H9 (cell line): ENCODE measurements at regions not wholly inside any gene's neighbourhood (a gene's known extent, or its start where the extent isn't known, plus 50 kb on each side); places are given as distances from the start of the nearest gene placed in this dataset.

ENCODE experiments used
- DNase-seq: peaks from one replicate; pipeline ENCODE4 v3.0.0-alpha.2; 2017
- H2AFZ ChIP-seq: one replicate; pipeline ENCODE4 v1.6.1; 2013; ENCODE audit warnings: mild to moderate bottlenecking, low read length, control low read depth, moderate library complexity
- H2AK5ac ChIP-seq: 2 replicates; pipeline ENCODE4 v1.6.1; 2013; ENCODE audit warnings: low read length, control low read depth, mixed read lengths; ENCODE audit not compliant: insufficient read length
- H2BK120ac ChIP-seq: one replicate; pipeline ENCODE4 v1.6.1; 2013; ENCODE audit warnings: low read depth, mild to moderate bottlenecking, low read length, control low read depth, inconsistent platforms; ENCODE audit not compliant: poor library complexity, severe bottlenecking
- H2BK12ac ChIP-seq: 2 replicates; pipeline ENCODE4 v1.6.1; 2013; ENCODE audit warnings: low read length, control low read depth, mixed read lengths, low read depth; ENCODE audit not compliant: insufficient read length
- H2BK15ac ChIP-seq: 2 replicates; pipeline ENCODE4 v1.6.1; 2013; ENCODE audit warnings: low read depth, low read length, control low read depth
- H2BK20ac ChIP-seq: one replicate; pipeline ENCODE4 v1.6.1; 2013; ENCODE audit warnings: low read depth, mild to moderate bottlenecking, low read length, control low read depth, inconsistent platforms; ENCODE audit not compliant: poor library complexity, severe bottlenecking
- H2BK5ac ChIP-seq: 2 replicates; pipeline ENCODE4 v1.6.1; 2013; ENCODE audit warnings: low read length, control low read depth, mixed read lengths; ENCODE audit not compliant: insufficient read length
- H3K14ac ChIP-seq: 2 replicates; pipeline ENCODE4 v1.6.1; 2013; ENCODE audit warnings: low read length, control low read depth; ENCODE audit not compliant: insufficient read depth
- H3K18ac ChIP-seq: 2 replicates; pipeline ENCODE4 v1.6.1; 2013; ENCODE audit warnings: low read depth, mild to moderate bottlenecking, mixed read lengths, low read length, control low read depth; ENCODE audit not compliant: insufficient read length
- H3K23ac ChIP-seq: 2 replicates; pipeline ENCODE4 v1.6.1; 2013; ENCODE audit warnings: low read length, control low read depth, mixed read lengths, low read depth; ENCODE audit not compliant: insufficient read length
- H3K23me2 ChIP-seq: 2 replicates; pipeline ENCODE4 v1.6.1; 2013; ENCODE audit warnings: low read depth, mild to moderate bottlenecking, mixed read lengths, low read length, control low read depth; ENCODE audit not compliant: insufficient read length, poor library complexity, severe bottlenecking
- H3K27ac ChIP-seq: 2 replicates; pipeline ENCODE4 v1.5.1; 2013; ENCODE audit warnings: low read length, control low read depth, mixed read lengths, low read depth; ENCODE audit not compliant: insufficient read length
- H3K27me3 ChIP-seq: 2 replicates; pipeline ENCODE4 v1.6.1; 2013; ENCODE audit warnings: low read length, control low read depth, inconsistent platforms; ENCODE audit not compliant: insufficient read depth
- H3K4ac ChIP-seq: 2 replicates; pipeline ENCODE4 v1.6.1; 2013; ENCODE audit warnings: low read depth, mild to moderate bottlenecking, control low read depth, inconsistent platforms, low read length, moderate library complexity
- H3K4me1 ChIP-seq: 2 replicates; pipeline ENCODE4 v1.6.1; 2013; ENCODE audit warnings: low read length, control low read depth, inconsistent platforms; ENCODE audit not compliant: insufficient read depth
- H3K4me2 ChIP-seq: 2 replicates; pipeline ENCODE4 v1.6.1; 2013; ENCODE audit warnings: low read length, control low read depth, mixed read lengths; ENCODE audit not compliant: insufficient read length, insufficient read depth
- H3K56ac ChIP-seq: 2 replicates; pipeline ENCODE4 v1.6.1; 2013; ENCODE audit warnings: low read depth, mild to moderate bottlenecking, mixed read lengths, low read length, control low read depth; ENCODE audit not compliant: insufficient read length
- H3K79me1 ChIP-seq: 2 replicates; pipeline ENCODE4 v1.6.1; 2013; ENCODE audit warnings: low read depth, mild to moderate bottlenecking, moderate library complexity, low read length, control low read depth, inconsistent platforms; ENCODE audit not compliant: insufficient read depth, poor library complexity, severe bottlenecking
- H3K79me2 ChIP-seq: 2 replicates; pipeline ENCODE4 v1.6.1; 2013; ENCODE audit warnings: low read length, control low read depth, inconsistent platforms; ENCODE audit not compliant: insufficient read depth
- H3K9ac ChIP-seq: 2 replicates; pipeline ENCODE4 v1.6.1; 2013; ENCODE audit warnings: low read length, control low read depth, mixed read lengths; ENCODE audit not compliant: insufficient read length; ENCODE audit errors: extremely low read depth
- H3K9me3 ChIP-seq: one replicate; pipeline ENCODE4 v1.6.1; 2013; ENCODE audit warnings: low read depth, low read length, inconsistent platforms; ENCODE audit not compliant: control insufficient read depth
- H3T11ph ChIP-seq: one replicate; pipeline ENCODE4 v1.6.1; 2013; ENCODE audit warnings: mild to moderate bottlenecking, low read length, control low read depth, inconsistent platforms
- H4K20me1 ChIP-seq: one replicate; pipeline ENCODE4 v1.6.1; 2013; ENCODE audit not compliant: control insufficient read depth, insufficient read length, insufficient read depth
- H4K5ac ChIP-seq: 2 replicates; pipeline ENCODE4 v1.6.1; 2013; ENCODE audit warnings: low read depth, mild to moderate bottlenecking, mixed read lengths, low read length, control low read depth; ENCODE audit not compliant: insufficient read length
- H4K8ac ChIP-seq: replicated peaks from 2 replicates; pipeline ENCODE4 v1.6.1; 2013; ENCODE audit warnings: low read length, control low read depth, mixed read lengths, low read depth; ENCODE audit not compliant: insufficient read length
- H4K91ac ChIP-seq: 2 replicates; pipeline ENCODE4 v1.6.1; 2013; ENCODE audit warnings: low read depth, mild to moderate bottlenecking, moderate library complexity, mixed read lengths, low read length, control low read depth; ENCODE audit not compliant: insufficient read length
- H3K27ac Mint-ChIP-seq, 3 experiments: 2 replicates in 2 of 3; 3 replicates in 1 of 3; pipeline ENCODE4 v1.8.0; 2020 to 2021; ENCODE audit warnings: mixed read lengths in 3 of 3, mild to moderate bottlenecking in 1 of 3, moderate library complexity in 1 of 3
- H3K27me3 Mint-ChIP-seq: 2 replicates; pipeline ENCODE4 v1.8.0; 2021; ENCODE audit warnings: low read depth, mild to moderate bottlenecking, moderate library complexity, mixed read lengths
- H3K36me3 Mint-ChIP-seq, 3 experiments: 2 replicates in 2 of 3; 3 replicates in 1 of 3; pipeline ENCODE4 v1.8.0; 2020 to 2021; ENCODE audit warnings: low read depth in 3 of 3, mixed read lengths in 3 of 3; ENCODE audit not compliant: insufficient read depth in 1 of 3
- H3K4me1 Mint-ChIP-seq, 2 experiments: 2 replicates each; pipeline ENCODE4 v1.8.0; 2020; ENCODE audit warnings: mixed read lengths in 2 of 2
- H3K4me3 Mint-ChIP-seq, 2 experiments: 2 replicates in 1 of 2; 3 replicates in 1 of 2; pipeline ENCODE4 v1.8.0; 2020 to 2021; ENCODE audit warnings: mild to moderate bottlenecking in 2 of 2, mixed read lengths in 2 of 2, moderate library complexity in 1 of 2
- H3K9me3 Mint-ChIP-seq, 2 experiments: 2 replicates in 1 of 2; 3 replicates in 1 of 2; pipeline ENCODE4 v1.8.0; 2020; ENCODE audit warnings: mild to moderate bottlenecking in 2 of 2, mixed read lengths in 2 of 2, moderate library complexity in 1 of 2
- CTCF ChIP-seq: fragments of 200-600 bp; sonication (generic); conservative IDR thresholded peaks from 3 replicates; pipeline ENCODE4 v1.8.0; 2021; ENCODE audit warnings: antibody characterized with exemption, mild to moderate bottlenecking
- WGBS: extraction: QIAGEN DNeasy Blood & Tissue Kit; methylation state at CpG from one replicate; pipeline ENCODE4 v1.1.7; 2013; ENCODE audit warnings: missing lambda C conversion rate, low lambda C conversion rate, mixed read lengths; ENCODE audit not compliant: insufficient read length; ENCODE audit errors: extremely low coverage; 5-methylcytosine and 5-hydroxymethylcytosine counted together

- H3T11ph ChIP-seq, result no peak overlapping the region
- no peak overlapping the region for H3K27ac ChIP-seq
- H3K9me3 ChIP-seq, result no peaks in the 10 kb centered on the region
- WGBS, result no CpG with 5 or more reads among the region's 2 CpGs
- Mint-ChIP-seq H3K4me3 (no peak overlapping the region), H3K27me3 (peaks cover 1% of the 10 kb centered on the region; the same call in 1 of the 2 replicates), H3K4me1 (peaks cover 2 to 3% of the 10 kb centered on the region in 2 experiments; a peak in 3 of 4 replicates), H3K36me3 (no peaks in the 10 kb centered on the region), H3K9me3 (no peaks in the 10 kb centered on the region), H3K27ac (no peak overlapping the region)
- no peak for TF ChIP-seq CTCF
- H4K8ac ChIP-seq, result no peak overlapping the region
- H3K27me3 ChIP-seq, result no peaks in the 10 kb centered on the region
- H3K18ac ChIP-seq, result no peak overlapping the region
- H4K91ac ChIP-seq, result no peak overlapping the region
- H3K56ac ChIP-seq, result no peak overlapping the region
- no peak overlapping the region for H2AK5ac ChIP-seq
- H3K4me1 ChIP-seq, result no peaks in the 10 kb centered on the region
- no peak overlapping the region for H3K23ac ChIP-seq
- no peak overlapping the region for H3K14ac ChIP-seq
- no peak overlapping the region for H2BK15ac ChIP-seq
- H2AFZ ChIP-seq, result no peak overlapping the region
- H3K23me2 ChIP-seq, result no peaks in the 10 kb centered on the region
- no peak overlapping the region for H4K5ac ChIP-seq
- H3K9ac ChIP-seq, result no peak overlapping the region
- no peak overlapping the region for H2BK5ac ChIP-seq
- no peak overlapping the region for H2BK120ac ChIP-seq
- H2BK20ac ChIP-seq, result no peak overlapping the region
- H3K4ac ChIP-seq, result no peak overlapping the region
- no peaks in the 10 kb centered on the region for H3K79me1 ChIP-seq
- no peaks in the 10 kb centered on the region for H3K79me2 ChIP-seq
- DNase-seq, result no peak
- H4K20me1 ChIP-seq, result no peaks in the 10 kb centered on the region
- no peak overlapping the region for H2BK12ac ChIP-seq
- H3K4me2 ChIP-seq, result no peak overlapping the region
Measured at GRCh38 chr12:13282861-13283260, 86.3 kb downstream of the EMP1 start.
